SK-MEL-5 (cell line): ENCODE measurements at regions not wholly inside any gene's neighbourhood (a gene's known extent, or its start where the extent isn't known, plus 50 kb on each side); places are given as distances from the start of the nearest gene placed in this dataset.
"Not testable (repeated sequence)": the region's sequence is repeated elsewhere in the genome, so short reads cannot be mapped to it uniquely, and the experiment has no call there.

ENCODE experiments used
- DNase-seq: peaks from one replicate; pipeline ENCODE4 v3.0.0-alpha.2; 2016; ENCODE audit warnings: low read depth, low spot score
- in situ Hi-C: cut with HindIII; loops from 2 replicates; pipeline ENCODE4 v1.10.0; 2016; ENCODE audit warnings: low sequenced_read_pairs, high pct_unique_total_duplicates, low pct_unique_long_range_greater_than_20kb

GRCh38 chr1:230502996-230503395 is 76.9 kb upstream of the PGBD5 start:
- in situ Hi-C loops: no loop called here
- no peak for DNase-seq

- no peak for DNase-seq
- in situ Hi-C loops: no loop called here
These were observed 76.2 kb upstream of the PGBD5 start for GRCh38 chr1:230502306-230502705.

GRCh38 chr1:230501849-230502248 is 75.7 kb upstream of the PGBD5 start:
- DNase-seq: no peak
- in situ Hi-C loops: no loop called here

GRCh38 chr1:230501242-230501641 is 75.1 kb upstream of the PGBD5 start:
- in situ Hi-C loops: no loop called here

GRCh38 chr1:230500063-230500462 is 73.9 kb upstream of the PGBD5 start:
- no peak for DNase-seq
- in situ Hi-C loops: no loop called here

More at GRCh38 chr1:230501242-230501641, 75.1 kb upstream of the PGBD5 start:
- no peak for DNase-seq

GRCh38 chr1:230499496-230499895 is 73.4 kb upstream of the PGBD5 start:
- in situ Hi-C loops: no loop called here
- DNase-seq: no peak

- in situ Hi-C loops: no loop called here
- no peak for DNase-seq
These were observed 72.6 kb upstream of the PGBD5 start for GRCh38 chr1:230498704-230499103.

- no peak for DNase-seq
- in situ Hi-C loops: no loop called here
These were observed 70.3 kb upstream of the PGBD5 start for GRCh38 chr1:230496451-230496850.

GRCh38 chr1:230495891-230496385 is 69.8 kb upstream of the PGBD5 start:
- in situ Hi-C loops: no loop called here
- peak; percentile 48 for DNase-seq

GRCh38 chr1:230495076-230495475 is 68.9 kb upstream of the PGBD5 start:
- DNase-seq: no peak
- in situ Hi-C loops: no loop called here

- in situ Hi-C loops: no loop called here
- no peak for DNase-seq
These were observed 68.4 kb upstream of the PGBD5 start for GRCh38 chr1:230494514-230494913.

GRCh38 chr1:230494026-230494425 is 67.9 kb upstream of the PGBD5 start:
- in situ Hi-C loops: no loop called here
- DNase-seq: no peak

- in situ Hi-C loops: no loop called here
These were observed 67.1 kb upstream of the PGBD5 start for GRCh38 chr1:230493264-230493663.

GRCh38 chr1:230490436-230490835 is 64.3 kb upstream of the PGBD5 start:
- no peak for DNase-seq
- in situ Hi-C loops: no loop called here

More at GRCh38 chr1:230493264-230493663, 67.1 kb upstream of the PGBD5 start:
- DNase-seq: no peak

GRCh38 chr1:230487773-230488428 is 61.8 kb upstream of the PGBD5 start:
- no peak for DNase-seq
- in situ Hi-C loops: no loop called here

- no peak for DNase-seq
- in situ Hi-C loops: no loop called here
These were observed 50.5 kb upstream of the PGBD5 start for GRCh38 chr1:230476622-230477003.

GRCh38 chr1:230475856-230476621 is 49.9 kb upstream of the PGBD5 start:
- peak; percentile 28 for DNase-seq
- in situ Hi-C loops: not testable (repeated sequence)
